Kidney (tissue), 13 donors: ENCODE measurements at regions not wholly inside any gene's neighbourhood (a gene's known extent, or its start where the extent isn't known, plus 50 kb on each side); places are given as distances from the start of the nearest gene placed in this dataset.
"Not testable (repeated sequence)": the region's sequence is repeated elsewhere in the genome, so short reads cannot be mapped to it uniquely, and the experiment has no call there.

Experiments used
- DNase-seq, 5 donors: peaks; one replicate each; pipeline ENCODE4 v3.0.0-alpha.2; 2013 to 2020
- FAIRE-seq: peaks from 2 replicates; lab custom pipeline; 2012; peaks lifted over from hg19 to GRCh38; lab: Jason Lieb, UNC
- H3K27ac ChIP-seq, 2 donors: one replicate each; pipeline ENCODE4 v1.7.0; 2013; ENCODE audit warnings: low read depth in 2 of 2, low read length in 2 of 2, inconsistent platforms in 1 of 2
- H3K27me3 ChIP-seq: one replicate; pipeline ENCODE4 v1.7.1; 2013; ENCODE audit warnings: low read length, inconsistent platforms; ENCODE audit not compliant: control insufficient read depth, insufficient read depth
- H3K36me3 ChIP-seq, 3 donors: one replicate each; pipeline versions ENCODE4 v1.7.0 to v1.7.1; 2013; ENCODE audit warnings: low read length in 3 of 3, control low read depth in 1 of 3, inconsistent platforms in 1 of 3; ENCODE audit not compliant: insufficient read depth in 3 of 3, control insufficient read depth in 2 of 3
- H3K4me1 ChIP-seq, 3 donors: one replicate each; pipeline versions ENCODE4 v1.7.0 to v1.7.1; 2013; ENCODE audit warnings: low read length in 3 of 3, inconsistent platforms in 1 of 3, low read depth in 1 of 3; ENCODE audit not compliant: control insufficient read depth in 2 of 3, insufficient read depth in 2 of 3
- H3K4me3 ChIP-seq, 3 donors: one replicate each; pipeline versions ENCODE4 v1.7.0 to v1.8.1; 2013; ENCODE audit warnings: low read length in 3 of 3, control low read depth in 1 of 3, inconsistent platforms in 1 of 3
- H3K9ac ChIP-seq, 3 donors: one replicate each; pipeline versions ENCODE4 v1.7.0 to v1.7.1; 2013; ENCODE audit warnings: low read length in 3 of 3, control low read depth in 1 of 3, inconsistent platforms in 1 of 3
- H3K9me3 ChIP-seq, 3 donors: one replicate each; pipeline versions ENCODE4 v1.7.0 to v1.7.1; 2013; ENCODE audit warnings: low read length in 3 of 3, control low read depth in 1 of 3, inconsistent platforms in 1 of 3; ENCODE audit not compliant: control insufficient read depth in 2 of 3, insufficient read depth in 1 of 3
- CTCF ChIP-seq: IDR thresholded peaks from 3 replicates; pipeline ENCODE4 v1.5.1; 2012; ENCODE audit warnings: mild to moderate bottlenecking, moderate library complexity, borderline replicate concordance; ENCODE audit not compliant: insufficient read depth; ENCODE audit errors: extremely low read depth
- intact Hi-C: fragments of 100-400 bp; cut with DNase I; formaldehyde crosslinking; loops from one replicate; pipeline ENCODE4 v1.11.1; 2022
- donor health status: control.
- donor health status: control.
- donor health status: control.
- donor health status: control.
- donor health status: control.
- donor health status: DM: yes; HTN: yes; CAD: no.
- donor health status: Normal renal cell carcinoma (clear cell type).

GRCh38 chr16:7791028-7791590, 458.5 kb downstream of the RBFOX1 start:
- H3K27ac ChIP-seq, result no peak overlapping the region
- FAIRE-seq, result no peak

GRCh38 chr16:7775072-7775488, 442.4 kb downstream of the RBFOX1 start:
- DNase-seq (no peak), FAIRE-seq (no peak)
- H3K9me3 ChIP-seq, result no peaks in the 10 kb centered on the region
- H3K27me3 ChIP-seq, result no peaks in the 10 kb centered on the region
- H3K27ac ChIP-seq, result no peak overlapping the region
- intact Hi-C loops, result no loop called here
- TF ChIP-seq CTCF, result no peak
- no peaks in the 10 kb centered on the region for H3K36me3 ChIP-seq
- H3K4me1 ChIP-seq, result no peaks in the 10 kb centered on the region
- no peak overlapping the region for H3K4me3 ChIP-seq
- no peak overlapping the region for H3K9ac ChIP-seq

More at GRCh38 chr16:7791028-7791590, 458.5 kb downstream of the RBFOX1 start:
- Histone ChIP-seq H3K36me3 (no peaks in the 10 kb centered on the region), H3K4me1 (no peaks in the 10 kb centered on the region), H3K9ac (no peak overlapping the region), H3K4me3 (no peak overlapping the region), H3K27me3 (no peaks in the 10 kb centered on the region), H3K9me3 (no peaks in the 10 kb centered on the region)
- peak in 3 of 5 donors; percentile 19 to 32 (median 26) for DNase-seq
- no peak for TF ChIP-seq CTCF
- intact Hi-C loops, result no loop called here

DNA sequence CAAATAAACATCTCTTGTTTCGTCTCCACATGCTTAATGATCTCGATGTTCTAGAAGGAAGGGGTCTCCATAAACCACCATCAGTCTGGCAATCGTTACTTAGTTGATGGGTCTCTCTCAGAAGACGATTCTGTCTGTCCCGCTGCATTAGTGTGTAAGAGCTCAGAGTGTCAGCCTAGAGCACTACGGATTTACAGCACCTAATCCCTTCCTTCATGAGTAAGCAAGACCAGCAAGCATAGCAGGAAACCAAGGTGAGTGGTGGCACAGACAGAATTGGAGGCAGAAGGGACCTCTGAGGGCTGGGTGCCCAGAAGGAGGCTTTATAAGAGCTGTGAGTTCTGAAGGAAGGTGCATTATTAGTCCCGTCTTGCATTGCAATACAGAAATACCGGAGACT, 440.1 kb downstream of the RBFOX1 start:
- H3K9me3 ChIP-seq, result no peaks in the 10 kb centered on the region
- no peak for DNase-seq
- no peak for TF ChIP-seq CTCF
- no peak overlapping the region for H3K4me3 ChIP-seq
- no peak overlapping the region for H3K9ac ChIP-seq
- H3K27ac ChIP-seq, result no peak overlapping the region
- no peaks in the 10 kb centered on the region for H3K36me3 ChIP-seq
- intact Hi-C loops, result no loop called here
- FAIRE-seq, result no peak
- H3K4me1 ChIP-seq, result no peaks in the 10 kb centered on the region
- H3K27me3 ChIP-seq, result no peaks in the 10 kb centered on the region

DNA sequence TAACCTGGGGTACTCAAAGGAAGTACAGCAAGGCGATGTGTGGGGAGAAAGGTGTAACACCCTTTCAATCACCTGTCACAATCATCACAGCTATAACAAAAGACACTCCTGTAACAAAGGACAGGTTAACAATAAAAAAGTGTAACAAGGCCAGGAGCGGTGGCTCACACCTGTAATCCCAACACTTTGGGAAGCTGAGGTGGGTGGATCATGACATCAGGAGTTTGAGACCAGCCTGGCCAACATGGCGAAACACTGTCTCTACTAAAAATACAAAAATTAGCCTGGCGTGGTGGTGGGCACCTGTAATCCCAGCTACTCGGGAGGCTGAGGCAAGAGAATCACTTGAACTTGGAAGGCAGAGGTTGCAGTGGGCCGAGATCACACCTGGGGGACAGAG, 436.4 kb downstream of the RBFOX1 start:
- H3K4me3 ChIP-seq, H3K9me3 ChIP-seq, intact Hi-C loops, H3K9ac ChIP-seq, H3K27me3 ChIP-seq, H3K36me3 ChIP-seq, FAIRE-seq, DNase-seq, H3K4me1 ChIP-seq, H3K27ac ChIP-seq: not testable (repeated sequence)
